ENCODE measurements at regions not wholly inside any gene's neighbourhood (a gene's known extent, or its start where the extent isn't known, plus 50 kb on each side); places are given as distances from the start of the nearest gene placed in this dataset.

- no peak for DNase-seq (ENCODE audit: low spot score)
These were observed 89.8 kb upstream of the TUT7 start for GRCh38 chr9:86443992-86444391.

- DNase-seq (ENCODE audit: low spot score), result peak; percentile 52
These were observed 80.0 kb upstream of the TUT7 start for GRCh38 chr9:86434039-86434726.

GRCh38 chr9:86424251-86424891 is 70.2 kb upstream of the TUT7 start:
- no peak for DNase-seq (ENCODE audit: low spot score)

- peak; percentile 35 for DNase-seq (ENCODE audit: low spot score)
These were observed 60.0 kb upstream of the TUT7 start for GRCh38 chr9:86413971-86414880.

GRCh38 chr9:86410281-86410680 is 56.1 kb upstream of the TUT7 start:
- no peak for DNase-seq (ENCODE audit: low spot score)

- no peak for DNase-seq (ENCODE audit: low spot score)
These were observed 53.9 kb upstream of the TUT7 start for GRCh38 chr9:86408121-86408520.

GRCh38 chr9:86407022-86407421 is 52.8 kb upstream of the TUT7 start:
- no peak for DNase-seq (ENCODE audit: low spot score)

GRCh38 chr9:86406366-86406765 is 52.2 kb upstream of the TUT7 start:
- DNase-seq (ENCODE audit: low spot score), result no peak

GRCh38 chr9:86405926-86406325 is 51.7 kb upstream of the TUT7 start:
- no peak for DNase-seq (ENCODE audit: low spot score)

GRCh38 chr9:86405086-86405491 is 50.9 kb upstream of the TUT7 start:
- no peak for DNase-seq (ENCODE audit: low spot score)

Measured in LoVo (cell line).